DOHH2 (cell line): ENCODE measurements at regions not wholly inside any gene's neighbourhood (a gene's known extent, or its start where the extent isn't known, plus 50 kb on each side); places are given as distances from the start of the nearest gene placed in this dataset.

ENCODE experiments used
- EZH2phosphoT487 ChIP-seq: fragments of 200-600 bp; sonication (generic); IDR thresholded peaks from 2 replicates; pipeline ENCODE4 v1.6.1; 2017; ENCODE audit warnings: borderline replicate concordance, mild to moderate bottlenecking, antibody characterized with exemption, low read length, moderate library complexity, mixed read lengths
- TF ChIP-seq, protein P1 (sequence below): fragments of 200-600 bp; sonication (generic); IDR thresholded peaks from one replicate; pipeline ENCODE4 v1.5.1; 2014; ENCODE audit warnings: antibody characterized with exemption, mild to moderate bottlenecking, low read depth, low read length; ENCODE audit not compliant: poor library complexity, severe bottlenecking

DNA sequence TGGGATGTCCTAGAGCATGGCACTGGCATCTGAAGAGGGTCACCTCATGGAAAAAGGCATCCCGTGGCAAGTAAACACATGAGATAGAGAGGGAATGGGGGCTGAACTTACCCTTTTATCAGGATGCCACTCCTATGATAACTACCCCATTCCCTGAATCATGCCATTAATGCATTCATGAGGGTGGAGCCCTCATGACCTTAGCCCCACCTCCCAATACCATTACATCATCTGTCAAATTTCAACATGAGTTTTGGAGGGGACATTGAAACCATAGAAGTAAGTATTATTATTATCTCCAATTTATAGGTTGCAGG is 65.2 kb downstream of the MTNR1B start:
- TF ChIP-seq, protein P1, sequence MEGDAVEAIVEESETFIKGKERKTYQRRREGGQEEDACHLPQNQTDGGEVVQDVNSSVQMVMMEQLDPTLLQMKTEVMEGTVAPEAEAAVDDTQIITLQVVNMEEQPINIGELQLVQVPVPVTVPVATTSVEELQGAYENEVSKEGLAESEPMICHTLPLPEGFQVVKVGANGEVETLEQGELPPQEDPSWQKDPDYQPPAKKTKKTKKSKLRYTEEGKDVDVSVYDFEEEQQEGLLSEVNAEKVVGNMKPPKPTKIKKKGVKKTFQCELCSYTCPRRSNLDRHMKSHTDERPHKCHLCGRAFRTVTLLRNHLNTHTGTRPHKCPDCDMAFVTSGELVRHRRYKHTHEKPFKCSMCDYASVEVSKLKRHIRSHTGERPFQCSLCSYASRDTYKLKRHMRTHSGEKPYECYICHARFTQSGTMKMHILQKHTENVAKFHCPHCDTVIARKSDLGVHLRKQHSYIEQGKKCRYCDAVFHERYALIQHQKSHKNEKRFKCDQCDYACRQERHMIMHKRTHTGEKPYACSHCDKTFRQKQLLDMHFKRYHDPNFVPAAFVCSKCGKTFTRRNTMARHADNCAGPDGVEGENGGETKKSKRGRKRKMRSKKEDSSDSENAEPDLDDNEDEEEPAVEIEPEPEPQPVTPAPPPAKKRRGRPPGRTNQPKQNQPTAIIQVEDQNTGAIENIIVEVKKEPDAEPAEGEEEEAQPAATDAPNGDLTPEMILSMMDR: no peak
- no peak for TF ChIP-seq EZH2phosphoT487
